ENCODE measurements at regions not wholly inside any gene's neighbourhood (a gene's known extent, or its start where the extent isn't known, plus 50 kb on each side); places are given as distances from the start of the nearest gene placed in this dataset.

DNA sequence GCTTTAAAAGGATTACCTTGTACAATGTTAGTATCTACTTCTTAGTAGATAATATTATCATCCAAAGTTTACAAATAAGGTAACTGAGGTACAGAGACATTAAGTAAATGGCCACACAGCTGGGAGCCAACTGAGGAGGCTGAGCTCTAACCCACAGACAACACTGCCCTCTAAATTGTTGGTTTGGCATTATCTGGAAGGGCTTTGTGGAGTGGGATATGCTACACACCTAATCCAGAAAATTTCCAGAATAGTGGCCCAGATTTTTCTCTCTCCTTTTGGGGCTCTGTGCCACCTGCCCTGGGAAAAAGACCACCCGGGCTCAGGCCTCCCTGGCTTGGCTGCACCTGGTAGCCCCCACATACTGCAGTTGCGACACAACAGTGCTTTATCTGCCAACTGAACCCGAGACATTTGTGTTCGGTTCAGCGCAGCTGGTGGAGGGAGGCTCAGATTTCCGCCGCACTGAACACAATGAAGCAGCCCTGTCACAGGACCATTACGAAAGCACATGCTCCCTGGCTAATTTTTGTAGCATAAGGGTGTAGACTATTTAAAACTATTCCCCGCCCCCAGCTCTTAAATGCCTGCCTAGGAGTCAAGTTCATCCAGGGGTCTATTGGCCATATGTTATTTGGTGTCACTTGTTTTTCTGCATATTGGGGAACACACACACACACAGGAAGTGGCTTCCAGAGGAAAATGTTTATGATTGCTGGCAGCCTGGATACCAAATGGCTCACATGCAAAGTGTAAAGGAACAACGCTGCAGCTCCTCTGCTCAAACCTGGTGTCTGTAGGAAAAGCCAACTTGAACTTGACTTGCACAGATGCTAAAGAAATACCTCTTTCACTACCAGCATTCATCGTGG is 92.3 kb upstream of the ESRRG start:
- no peak for DNase-seq (ENCODE audit: low read depth)
- TF ChIP-seq, protein P1, sequence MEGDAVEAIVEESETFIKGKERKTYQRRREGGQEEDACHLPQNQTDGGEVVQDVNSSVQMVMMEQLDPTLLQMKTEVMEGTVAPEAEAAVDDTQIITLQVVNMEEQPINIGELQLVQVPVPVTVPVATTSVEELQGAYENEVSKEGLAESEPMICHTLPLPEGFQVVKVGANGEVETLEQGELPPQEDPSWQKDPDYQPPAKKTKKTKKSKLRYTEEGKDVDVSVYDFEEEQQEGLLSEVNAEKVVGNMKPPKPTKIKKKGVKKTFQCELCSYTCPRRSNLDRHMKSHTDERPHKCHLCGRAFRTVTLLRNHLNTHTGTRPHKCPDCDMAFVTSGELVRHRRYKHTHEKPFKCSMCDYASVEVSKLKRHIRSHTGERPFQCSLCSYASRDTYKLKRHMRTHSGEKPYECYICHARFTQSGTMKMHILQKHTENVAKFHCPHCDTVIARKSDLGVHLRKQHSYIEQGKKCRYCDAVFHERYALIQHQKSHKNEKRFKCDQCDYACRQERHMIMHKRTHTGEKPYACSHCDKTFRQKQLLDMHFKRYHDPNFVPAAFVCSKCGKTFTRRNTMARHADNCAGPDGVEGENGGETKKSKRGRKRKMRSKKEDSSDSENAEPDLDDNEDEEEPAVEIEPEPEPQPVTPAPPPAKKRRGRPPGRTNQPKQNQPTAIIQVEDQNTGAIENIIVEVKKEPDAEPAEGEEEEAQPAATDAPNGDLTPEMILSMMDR (IDR thresholded peaks at IDR 0.05; ENCODE audit: insufficient read depth, low read length): no peak
- no peak overlapping the region for H3K4me3 ChIP-seq (ENCODE audit: low read depth, low read length)

DNA sequence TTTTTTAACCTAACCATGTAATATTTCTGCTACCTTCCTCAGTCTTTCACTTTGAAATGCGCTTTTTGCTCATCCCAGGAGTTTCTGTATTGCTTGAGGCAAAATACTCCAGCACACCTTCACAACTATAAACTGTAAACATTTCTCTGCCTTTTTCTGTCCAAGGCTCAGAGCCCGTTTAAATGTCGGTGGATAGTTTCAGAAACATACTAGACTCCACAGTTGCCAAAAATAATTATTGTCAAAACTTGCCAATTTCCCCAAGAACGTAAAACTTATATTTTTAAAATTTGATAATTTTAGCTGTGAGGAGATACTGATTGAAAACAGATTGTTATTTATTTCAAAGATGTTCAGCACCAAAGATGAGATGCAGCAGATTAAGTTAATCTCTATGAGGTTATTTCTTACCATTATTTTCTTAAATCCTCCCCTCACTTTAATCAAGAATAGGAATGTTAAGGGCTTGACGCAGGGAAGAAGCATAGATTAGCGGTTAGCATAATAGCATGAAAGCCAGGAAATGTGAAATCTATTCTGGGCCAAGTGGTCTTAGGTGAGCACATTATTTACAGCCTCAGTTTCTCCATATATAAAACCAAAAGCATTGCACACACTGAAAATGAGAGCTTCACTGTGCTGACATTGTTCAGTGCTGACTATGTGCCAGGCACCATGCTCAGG is 91.5 kb upstream of the ESRRG start:
- no peak for DNase-seq (ENCODE audit: low read depth)
- no peak overlapping the region for H3K4me3 ChIP-seq (ENCODE audit: low read depth, low read length)
- TF ChIP-seq, protein P1 (IDR thresholded peaks at IDR 0.05; ENCODE audit: insufficient read depth, low read length): no peak

DNA sequence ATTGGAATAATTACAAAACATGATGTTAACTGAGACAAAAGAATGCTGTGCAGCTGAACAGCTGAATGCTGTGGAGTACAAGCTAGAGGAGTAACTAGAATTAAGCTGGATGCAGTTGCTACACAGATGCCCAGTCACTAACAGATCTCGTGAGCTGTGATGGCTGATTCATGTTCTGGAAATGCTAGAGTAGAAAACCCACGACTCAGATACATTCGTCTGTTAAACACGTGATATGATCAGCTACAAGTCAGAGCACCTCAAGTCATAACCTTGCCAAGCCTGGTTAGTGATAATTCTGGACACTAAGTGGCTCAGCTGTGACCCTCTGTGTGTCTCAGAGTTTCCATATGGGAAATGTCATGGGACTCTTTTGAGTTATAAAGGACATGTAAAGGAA is 89.7 kb upstream of the ESRRG start:
- TF ChIP-seq, protein P1 (IDR thresholded peaks at IDR 0.05; ENCODE audit: insufficient read depth, low read length): no peak
- DNase-seq (ENCODE audit: low read depth): no peak
- H3K4me3 ChIP-seq (ENCODE audit: low read depth, low read length): no peak overlapping the region

DNA sequence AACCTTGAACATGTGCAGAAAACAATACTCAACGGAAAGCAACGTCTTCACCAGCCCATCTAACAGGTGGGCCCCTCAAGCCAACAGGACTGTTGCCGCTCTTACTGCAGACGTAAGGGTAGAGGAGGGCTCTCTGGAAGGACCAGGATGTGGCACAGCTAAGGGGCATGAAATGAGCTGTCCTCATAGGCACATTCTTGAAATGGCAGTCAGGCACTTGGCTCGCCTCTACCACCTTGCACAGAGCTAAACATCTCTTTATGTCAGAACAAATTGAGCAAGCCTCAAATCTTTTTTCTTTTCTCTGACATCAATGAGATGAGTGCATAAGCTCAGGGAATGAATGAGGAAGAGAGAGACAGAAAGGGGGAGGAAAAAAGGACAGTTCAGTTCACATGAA is 86.4 kb upstream of the ESRRG start:
- TF ChIP-seq, protein P1 (IDR thresholded peaks at IDR 0.05; ENCODE audit: insufficient read depth, low read length): no peak

DNA sequence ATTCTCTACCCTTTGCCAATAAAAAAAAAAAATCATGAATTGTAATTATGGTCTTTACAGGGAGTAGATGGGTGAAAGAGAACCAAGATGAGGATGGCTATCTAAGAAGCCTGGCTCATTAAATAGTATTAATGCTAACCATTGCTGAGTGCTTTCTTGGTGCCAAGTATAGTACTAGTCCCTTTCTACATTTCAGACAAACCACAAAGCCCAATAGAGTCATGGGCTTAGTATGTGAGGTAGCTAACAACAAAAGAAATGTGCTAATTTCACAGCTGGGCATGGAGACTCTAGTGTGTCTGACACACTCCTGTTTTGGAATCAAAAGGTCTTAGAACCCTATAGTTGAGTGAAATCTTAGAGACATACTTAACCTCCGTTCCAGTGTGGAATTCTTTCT is 84.5 kb upstream of the ESRRG start:
- H3K4me3 ChIP-seq (ENCODE audit: low read depth, low read length): no peak overlapping the region
- DNase-seq (ENCODE audit: low read depth): no peak
- TF ChIP-seq, protein P1 (IDR thresholded peaks at IDR 0.05; ENCODE audit: insufficient read depth, low read length): no peak

More for the DNA sequence above, 86.4 kb upstream of the ESRRG start:
- H3K4me3 ChIP-seq (ENCODE audit: low read depth, low read length): no peak overlapping the region
- DNase-seq (ENCODE audit: low read depth): no peak

DNA sequence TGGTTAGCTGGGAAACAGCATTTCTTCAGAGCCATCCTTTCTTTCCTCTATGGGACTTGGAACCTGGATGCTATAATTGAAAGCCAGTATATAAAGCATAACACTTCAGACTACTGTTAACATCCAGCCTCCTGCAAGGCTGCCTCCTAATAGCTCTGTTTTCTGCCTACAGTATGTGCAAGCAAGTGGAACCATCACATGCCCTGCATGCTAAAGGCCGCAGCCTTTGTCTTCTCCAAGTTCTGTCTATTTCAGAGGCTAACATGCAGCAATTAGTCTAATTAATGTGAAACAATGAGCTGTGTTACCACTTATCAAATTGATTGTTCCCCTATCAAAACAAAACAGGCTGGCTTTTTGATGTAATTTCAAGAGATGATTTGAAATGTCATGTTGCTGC is 82.7 kb upstream of the ESRRG start:
- no peak overlapping the region for H3K4me3 ChIP-seq (ENCODE audit: low read depth, low read length)
- no peak for DNase-seq (ENCODE audit: low read depth)
- TF ChIP-seq, protein P1 (IDR thresholded peaks at IDR 0.05; ENCODE audit: insufficient read depth, low read length): no peak
